Liver (tissue), 8 donors: ENCODE measurements at regions not wholly inside any gene's neighbourhood (a gene's known extent, or its start where the extent isn't known, plus 50 kb on each side); places are given as distances from the start of the nearest gene placed in this dataset.

Experiments used
- DNase-seq: peaks from one replicate; pipeline ENCODE4 v3.0.0-alpha.2; 2017; ENCODE audit warnings: low spot score
- H3K27ac ChIP-seq, 2 donors: one replicate each; pipeline ENCODE4 v1.7.0; 2013; ENCODE audit warnings: inconsistent platforms in 2 of 2, low read length in 2 of 2, control low read depth in 1 of 2, low read depth in 1 of 2, mild to moderate bottlenecking in 1 of 2
- H3K27me3 ChIP-seq, 4 donors: one replicate each; pipeline versions ENCODE4 v1.6.1 to v1.7.0; 2013; ENCODE audit warnings: low read length in 3 of 4, inconsistent platforms in 1 of 4, mild to moderate bottlenecking in 1 of 4, moderate library complexity in 1 of 4; ENCODE audit not compliant: control insufficient read depth in 4 of 4, insufficient read depth in 4 of 4
- H3K36me3 ChIP-seq, 4 donors: one replicate each; pipeline versions ENCODE4 v1.6.1 to v1.7.0; 2013; ENCODE audit warnings: low read length in 3 of 4, mild to moderate bottlenecking in 3 of 4, low read depth in 1 of 4, moderate library complexity in 1 of 4; ENCODE audit not compliant: control insufficient read depth in 4 of 4, insufficient read depth in 3 of 4
- H3K4me1 ChIP-seq, 4 donors: one replicate each; pipeline versions ENCODE4 v1.6.1 to v1.7.0; 2013; ENCODE audit warnings: low read length in 3 of 4, mild to moderate bottlenecking in 3 of 4, moderate library complexity in 1 of 4; ENCODE audit not compliant: control insufficient read depth in 4 of 4, insufficient read depth in 4 of 4
- H3K4me3 ChIP-seq, 3 donors: one replicate each; pipeline versions ENCODE4 v1.6.1 to v1.7.0; 2013; ENCODE audit warnings: low read length in 3 of 3, control low read depth in 1 of 3, low read depth in 1 of 3, mild to moderate bottlenecking in 1 of 3
- H3K9ac ChIP-seq, 2 donors: one replicate each; pipeline ENCODE4 v1.7.0; 2013; ENCODE audit warnings: low read length in 2 of 2, mild to moderate bottlenecking in 2 of 2, moderate library complexity in 2 of 2, control low read depth in 1 of 2, low read depth in 1 of 2
- H3K9me3 ChIP-seq, 4 donors: one replicate each; pipeline versions ENCODE4 v1.6.1 to v1.7.0; 2013; ENCODE audit warnings: low read length in 3 of 4; ENCODE audit not compliant: control insufficient read depth in 4 of 4
- ATF3 ChIP-seq: IDR thresholded peaks from 2 replicates; pipeline ENCODE4 v1.6.1; 2016; ENCODE audit warnings: antibody characterized with exemption
- CTCF ChIP-seq: fragments of 150-350 bp; IDR thresholded peaks from 2 replicates; pipeline ENCODE4 v1.5.1; 2017; ENCODE audit warnings: improper control_type of control experiment, low read depth, low read length; ENCODE audit not compliant: missing input control
- EGR1 ChIP-seq, 2 donors: IDR thresholded peaks; 2 replicates each; pipeline ENCODE4 v1.6.1; 2016 to 2018; ENCODE audit warnings: antibody characterized with exemption in 2 of 2, low read depth in 2 of 2
- FOXA1 ChIP-seq: IDR thresholded peaks from 2 replicates; pipeline ENCODE4 v1.6.1; 2016; ENCODE audit warnings: antibody characterized with exemption
- FOXA2 ChIP-seq: IDR thresholded peaks from 2 replicates; pipeline ENCODE4 v1.6.1; 2016; ENCODE audit warnings: antibody characterized with exemption
- GABPA ChIP-seq, 2 donors: IDR thresholded peaks in 1 of 2; conservative IDR thresholded peaks in 1 of 2; 2 replicates each; pipeline ENCODE4 v1.6.1; 2016; ENCODE audit warnings: antibody characterized with exemption in 2 of 2, mild to moderate bottlenecking in 1 of 2, moderate library complexity in 1 of 2
- HNF4A ChIP-seq, 2 donors: conservative IDR thresholded peaks; 2 replicates each; pipeline ENCODE4 v1.6.1; 2016; ENCODE audit warnings: antibody characterized with exemption in 2 of 2, mild to moderate bottlenecking in 2 of 2
- HNF4G ChIP-seq: IDR thresholded peaks from 2 replicates; pipeline ENCODE4 v1.6.1; 2016; ENCODE audit warnings: antibody characterized with exemption
- JUND ChIP-seq, 2 donors: IDR thresholded peaks; 2 replicates each; pipeline ENCODE4 v1.6.1; 2016; ENCODE audit warnings: antibody characterized with exemption in 2 of 2
- MAX ChIP-seq: IDR thresholded peaks from 2 replicates; pipeline ENCODE4 v1.6.1; 2016; ENCODE audit warnings: antibody characterized with exemption
- NR2F2 ChIP-seq: IDR thresholded peaks from 2 replicates; pipeline ENCODE4 v1.6.1; 2016; ENCODE audit warnings: antibody characterized with exemption
- RAD21 ChIP-seq, 2 donors: IDR thresholded peaks; 2 replicates each; pipeline ENCODE4 v1.6.1; 2016; ENCODE audit warnings: antibody characterized with exemption in 2 of 2, mild to moderate bottlenecking in 2 of 2
- REST ChIP-seq: IDR thresholded peaks from 2 replicates; pipeline ENCODE4 v1.6.1; 2016; ENCODE audit warnings: antibody characterized with exemption, mild to moderate bottlenecking
- RXRA ChIP-seq, 2 donors: IDR thresholded peaks; 2 replicates each; pipeline ENCODE4 v1.6.1; 2017 to 2018; ENCODE audit warnings: antibody characterized with exemption in 2 of 2, mild to moderate bottlenecking in 1 of 2
- SP1 ChIP-seq: IDR thresholded peaks from 2 replicates; pipeline ENCODE4 v1.6.1; 2018; ENCODE audit warnings: antibody characterized with exemption, mild to moderate bottlenecking
- TAF1 ChIP-seq: conservative IDR thresholded peaks from 2 replicates; pipeline ENCODE4 v1.6.1; 2016; ENCODE audit warnings: antibody characterized with exemption, mild to moderate bottlenecking
- YY1 ChIP-seq: IDR thresholded peaks from 2 replicates; pipeline ENCODE4 v1.6.1; 2016; ENCODE audit warnings: antibody characterized with exemption, mild to moderate bottlenecking
- ZBTB33 ChIP-seq: IDR thresholded peaks from 2 replicates; pipeline ENCODE4 v1.6.1; 2016; ENCODE audit warnings: antibody characterized with exemption
- WGBS: extraction: QIAGEN DNeasy Blood & Tissue Kit; methylation state at CpG from one replicate; pipeline ENCODE4 v1.1.7; 2013; 5-methylcytosine and 5-hydroxymethylcytosine counted together
- donor health status: healthy.
- donor health status: healthy.
- donor health status: healthy.
- donor health status: healthy.
- donor health status: healthy.

GRCh38 chr10:71009126-71009525 is 120.8 kb upstream of the PCBD1 start:
- 86% methylated on average over 16 of the region's 16 CpGs for WGBS
- DNase-seq, result no peak
- no peaks in the 10 kb centered on the region for H3K9me3 ChIP-seq
- no peaks in the 10 kb centered on the region for H3K4me1 ChIP-seq
- no peaks in the 10 kb centered on the region for H3K36me3 ChIP-seq
- no peak for TF ChIP-seq ZBTB33
- no peak for TF ChIP-seq SP1
- TF ChIP-seq ATF3, result no peak
- TF ChIP-seq MAX, result no peak
- no peak for TF ChIP-seq NR2F2
- H3K9ac ChIP-seq, result no peak overlapping the region
- H3K27ac ChIP-seq, result no peak overlapping the region
- H3K27me3 ChIP-seq, result peaks cover 0 to 2% (median 0%) of the 10 kb centered on the region in 4 donors
- H3K4me3 ChIP-seq, result no peak overlapping the region

GRCh38 chr10:71010730-71011129 is 122.4 kb upstream of the PCBD1 start:
- DNase-seq, result no peak
- TF ChIP-seq TAF1, result no peak
- no peak for TF ChIP-seq FOXA2
- no peak for TF ChIP-seq SP1
- TF ChIP-seq RAD21 (IDR thresholded peaks at IDR 0.05), result no peak
- TF ChIP-seq REST, result no peak
- TF ChIP-seq HNF4A (conservative IDR thresholded peaks at IDR 0.05), result no peak
- no peak for TF ChIP-seq FOXA1
- no peak for TF ChIP-seq HNF4G
- no peak for TF ChIP-seq ZBTB33
- TF ChIP-seq JUND (IDR thresholded peaks at IDR 0.05), result no peak
- no peak for TF ChIP-seq YY1
- no peak for TF ChIP-seq NR2F2
- no peak for TF ChIP-seq RXRA (IDR thresholded peaks at IDR 0.05)
- no peak for TF ChIP-seq GABPA (IDR thresholded peaks at IDR 0.05 in 1 of 2, conservative IDR thresholded peaks at IDR 0.05 in 1 of 2)
- TF ChIP-seq MAX, result no peak
- TF ChIP-seq CTCF, result no peak
- no peak for TF ChIP-seq EGR1 (IDR thresholded peaks at IDR 0.05; ENCODE audit: low read depth in 2 of 2)
- TF ChIP-seq ATF3, result no peak
- 78% methylated on average over 4 of the region's 4 CpGs for WGBS

More at GRCh38 chr10:71010730-71011129, 122.4 kb upstream of the PCBD1 start:
- Histone ChIP-seq H3K9me3 (no peaks in the 10 kb centered on the region), H3K36me3 (no peaks in the 10 kb centered on the region), H3K4me1 (no peaks in the 10 kb centered on the region), H3K27ac (no peak overlapping the region), H3K9ac (no peak overlapping the region), H3K27me3 (peaks cover 0 to 2% (median 0%) of the 10 kb centered on the region in 4 donors), H3K4me3 (no peak overlapping the region)
